ENCODE measurements at regions not wholly inside any gene's neighbourhood (a gene's known extent, or its start where the extent isn't known, plus 50 kb on each side); places are given as distances from the start of the nearest gene placed in this dataset.
A peak's percentile ranks its signal among the peaks of the same experiment; 100 is the strongest.

- Mint-ChIP-seq H3K4me3 (no peak overlapping the region), H3K9me3 (peaks cover 5% of the 10 kb centered on the region), H3K27ac (no peak overlapping the region), H3K27me3 (peaks cover 24% of the 10 kb centered on the region), H3K36me3 (no peaks in the 10 kb centered on the region), H3K4me1 (ENCODE audit: unreplicated experiment) (peaks cover 34% of the 10 kb centered on the region)
- no peak for DNase-seq (ENCODE audit: extremely low spot score, unreplicated experiment)
- no peak for TF ChIP-seq CTCF (conservative IDR thresholded peaks at IDR 0.05)
Observed at GRCh38 chr16:51543971-51544370, 392.9 kb upstream of the SALL1 start.

GRCh38 chr16:51542981-51543815 lies 392.1 kb upstream of the SALL1 start:
- H3K4me3 Mint-ChIP-seq: peak overlapping the region; percentile 7
- peaks cover 24% of the 10 kb centered on the region for H3K27me3 Mint-ChIP-seq
- no peaks in the 10 kb centered on the region for H3K36me3 Mint-ChIP-seq
- no peak for TF ChIP-seq CTCF (conservative IDR thresholded peaks at IDR 0.05)
- peaks cover 39% of the 10 kb centered on the region for H3K4me1 Mint-ChIP-seq (ENCODE audit: unreplicated experiment)
- DNase-seq (ENCODE audit: extremely low spot score, unreplicated experiment): no peak
- no peak overlapping the region for H3K27ac Mint-ChIP-seq
- peaks cover 5% of the 10 kb centered on the region for H3K9me3 Mint-ChIP-seq

GRCh38 chr16:51540259-51540658 lies 389.2 kb upstream of the SALL1 start:
- H3K27ac Mint-ChIP-seq: no peak overlapping the region
- no peak for TF ChIP-seq CTCF (conservative IDR thresholded peaks at IDR 0.05)
- DNase-seq (ENCODE audit: extremely low spot score, unreplicated experiment): no peak

GRCh38 chr16:51538707-51539498 lies 387.8 kb upstream of the SALL1 start:
- DNase-seq (ENCODE audit: extremely low spot score, unreplicated experiment): no peak
- Mint-ChIP-seq H3K9me3 (no peaks in the 10 kb centered on the region), H3K27me3 (peaks cover 10% of the 10 kb centered on the region), H3K4me3 (peak overlapping the region; percentile 57), H3K27ac (peak overlapping the region; percentile 3), H3K4me1 (ENCODE audit: unreplicated experiment) (peaks cover 34% of the 10 kb centered on the region), H3K36me3 (no peaks in the 10 kb centered on the region)
- no peak for TF ChIP-seq CTCF (conservative IDR thresholded peaks at IDR 0.05)

More at GRCh38 chr16:51540259-51540658, 389.2 kb upstream of the SALL1 start:
- no peaks in the 10 kb centered on the region for H3K9me3 Mint-ChIP-seq
- H3K4me3 Mint-ChIP-seq: no peak overlapping the region
- H3K4me1 Mint-ChIP-seq (ENCODE audit: unreplicated experiment): peaks cover 44% of the 10 kb centered on the region
- peaks cover 14% of the 10 kb centered on the region for H3K27me3 Mint-ChIP-seq
- no peaks in the 10 kb centered on the region for H3K36me3 Mint-ChIP-seq

GRCh38 chr16:51535591-51535990 lies 384.5 kb upstream of the SALL1 start:
- H3K27ac Mint-ChIP-seq: no peak overlapping the region
- no peaks in the 10 kb centered on the region for H3K36me3 Mint-ChIP-seq
- H3K4me3 Mint-ChIP-seq: no peak overlapping the region
- DNase-seq (ENCODE audit: extremely low spot score, unreplicated experiment): no peak
- peaks cover 13% of the 10 kb centered on the region for H3K4me1 Mint-ChIP-seq (ENCODE audit: unreplicated experiment)
- TF ChIP-seq CTCF (conservative IDR thresholded peaks at IDR 0.05): no peak
- H3K9me3 Mint-ChIP-seq: no peaks in the 10 kb centered on the region
- H3K27me3 Mint-ChIP-seq: peaks cover 9% of the 10 kb centered on the region
